ENCODE measurements at regions not wholly inside any gene's neighbourhood (a gene's known extent, or its start where the extent isn't known, plus 50 kb on each side); places are given as distances from the start of the nearest gene placed in this dataset.

- TF ChIP-seq BACH2 (CRISPR knock-in tag; IDR thresholded peaks at IDR 0.05; ENCODE audit: borderline replicate concordance) = no peak
- no peak for TF ChIP-seq SNAI2 (CRISPR knock-in tag; IDR thresholded peaks at IDR 0.05)
- no peak for TF ChIP-seq OSR1 (CRISPR knock-in tag; IDR thresholded peaks at IDR 0.05)
- no peak for TF ChIP-seq ZFP3 (CRISPR knock-in tag; IDR thresholded peaks at IDR 0.05)
- no peak for TF ChIP-seq RARB (CRISPR knock-in tag; IDR thresholded peaks at IDR 0.05)
- TF ChIP-seq ZFP30 (CRISPR knock-in tag; IDR thresholded peaks at IDR 0.05) = no peak
- TF ChIP-seq ZC3H10 (CRISPR knock-in tag; IDR thresholded peaks at IDR 0.05) = no peak
- no peak for TF ChIP-seq ISL1 (CRISPR knock-in tag; IDR thresholded peaks at IDR 0.05)
- TF ChIP-seq ZNF8 (CRISPR knock-in tag; IDR thresholded peaks at IDR 0.05) = no peak
- TF ChIP-seq PATZ1 (CRISPR knock-in tag; IDR thresholded peaks at IDR 0.05; ENCODE audit: borderline replicate concordance) = no peak
- no peak for ATAC-seq
These were observed 90.7 kb upstream of the F13A1 start for GRCh38 chr6:6411115-6411514.

GRCh38 chr6:6412221-6412620, 91.8 kb upstream of the F13A1 start:
- ATAC-seq = no peak
- TF ChIP-seq ZNF565 (CRISPR knock-in tag; conservative IDR thresholded peaks at IDR 0.05; ENCODE audit: low read depth) (no peak), ARNTL (CRISPR knock-in tag; IDR thresholded peaks at IDR 0.05; ENCODE audit: borderline replicate concordance, low read depth) (no peak), SNAI2 (CRISPR knock-in tag; IDR thresholded peaks at IDR 0.05) (no peak), ZC3H10 (CRISPR knock-in tag; IDR thresholded peaks at IDR 0.05) (no peak), GLIS3 (CRISPR knock-in tag; IDR thresholded peaks at IDR 0.05) (no peak), ESRRG (CRISPR knock-in tag; IDR thresholded peaks at IDR 0.05) (no peak), RARB (CRISPR knock-in tag; IDR thresholded peaks at IDR 0.05) (no peak), CSRNP3 (CRISPR knock-in tag; IDR thresholded peaks at IDR 0.05) (no peak), ZFP30 (CRISPR knock-in tag; IDR thresholded peaks at IDR 0.05) (no peak), TOX (CRISPR knock-in tag; IDR thresholded peaks at IDR 0.05; ENCODE audit: borderline replicate concordance) (no peak), ISL1 (CRISPR knock-in tag; IDR thresholded peaks at IDR 0.05) (no peak), PATZ1 (CRISPR knock-in tag; IDR thresholded peaks at IDR 0.05; ENCODE audit: borderline replicate concordance) (no peak), ZNF70 (CRISPR knock-in tag; IDR thresholded peaks at IDR 0.05) (no peak), OSR1 (CRISPR knock-in tag; IDR thresholded peaks at IDR 0.05) (no peak), TSHZ2 (CRISPR knock-in tag; IDR thresholded peaks at IDR 0.05) (no peak), BACH2 (CRISPR knock-in tag; IDR thresholded peaks at IDR 0.05; ENCODE audit: borderline replicate concordance) (no peak), CREB5 (CRISPR knock-in tag; IDR thresholded peaks at IDR 0.05; ENCODE audit: low read depth) (no peak), PPARA (CRISPR knock-in tag; IDR thresholded peaks at IDR 0.05; ENCODE audit: borderline replicate concordance) (no peak), ZNF8 (CRISPR knock-in tag; IDR thresholded peaks at IDR 0.05) (no peak)

- no peak for ATAC-seq
- TF ChIP-seq ISL1 (CRISPR knock-in tag; IDR thresholded peaks at IDR 0.05) (no peak), TCF4 (CRISPR knock-in tag; IDR thresholded peaks at IDR 0.05; ENCODE audit: borderline replicate concordance) (no peak), CREB5 (CRISPR knock-in tag; IDR thresholded peaks at IDR 0.05; ENCODE audit: low read depth) (no peak), ZFP3 (CRISPR knock-in tag; IDR thresholded peaks at IDR 0.05) (no peak), OSR1 (CRISPR knock-in tag; IDR thresholded peaks at IDR 0.05) (no peak), ESRRG (CRISPR knock-in tag; IDR thresholded peaks at IDR 0.05) (no peak)
These were observed 92.2 kb upstream of the F13A1 start for GRCh38 chr6:6412700-6413099.
